PFSK-1 (cell line): ENCODE measurements at regions not wholly inside any gene's neighbourhood (a gene's known extent, or its start where the extent isn't known, plus 50 kb on each side); places are given as distances from the start of the nearest gene placed in this dataset.

Source experiments
- FOXP2 ChIP-seq: optimal IDR thresholded peaks from 2 replicates; pipeline ENCODE3; 2011; ENCODE audit warnings: borderline replicate concordance, control low read depth, inconsistent platforms; ENCODE audit not compliant: insufficient read depth; ENCODE audit errors: extremely low read length, extremely low read depth
- POLR2AphosphoS5 ChIP-seq: IDR thresholded peaks from 2 replicates; pipeline ENCODE4 v1.6.1; 2012; ENCODE audit warnings: low read depth, mild to moderate bottlenecking, control low read depth, low read length, moderate library complexity
- SIN3A ChIP-seq: IDR thresholded peaks from 2 replicates; pipeline ENCODE4 v1.6.1; 2012; ENCODE audit warnings: mild to moderate bottlenecking, low read length, moderate library complexity, borderline replicate concordance; ENCODE audit not compliant: insufficient read depth
- TAF1 ChIP-seq: IDR thresholded peaks from 2 replicates; pipeline ENCODE4 v1.6.1; 2012; ENCODE audit warnings: low read length, control low read depth, borderline replicate concordance; ENCODE audit not compliant: insufficient read depth
- TF ChIP-seq, protein P1 (sequence below), 2 experiments: IDR thresholded peaks; 2 replicates each; pipeline versions ENCODE4 v1.6.1 to v1.8.0; 2011 to 2012; ENCODE audit warnings: low read depth in 2 of 2, low read length in 2 of 2, control low read depth in 1 of 2, inconsistent platforms in 1 of 2, mild to moderate bottlenecking in 1 of 2, moderate library complexity in 1 of 2; ENCODE audit not compliant: insufficient read depth in 1 of 2

DNA sequence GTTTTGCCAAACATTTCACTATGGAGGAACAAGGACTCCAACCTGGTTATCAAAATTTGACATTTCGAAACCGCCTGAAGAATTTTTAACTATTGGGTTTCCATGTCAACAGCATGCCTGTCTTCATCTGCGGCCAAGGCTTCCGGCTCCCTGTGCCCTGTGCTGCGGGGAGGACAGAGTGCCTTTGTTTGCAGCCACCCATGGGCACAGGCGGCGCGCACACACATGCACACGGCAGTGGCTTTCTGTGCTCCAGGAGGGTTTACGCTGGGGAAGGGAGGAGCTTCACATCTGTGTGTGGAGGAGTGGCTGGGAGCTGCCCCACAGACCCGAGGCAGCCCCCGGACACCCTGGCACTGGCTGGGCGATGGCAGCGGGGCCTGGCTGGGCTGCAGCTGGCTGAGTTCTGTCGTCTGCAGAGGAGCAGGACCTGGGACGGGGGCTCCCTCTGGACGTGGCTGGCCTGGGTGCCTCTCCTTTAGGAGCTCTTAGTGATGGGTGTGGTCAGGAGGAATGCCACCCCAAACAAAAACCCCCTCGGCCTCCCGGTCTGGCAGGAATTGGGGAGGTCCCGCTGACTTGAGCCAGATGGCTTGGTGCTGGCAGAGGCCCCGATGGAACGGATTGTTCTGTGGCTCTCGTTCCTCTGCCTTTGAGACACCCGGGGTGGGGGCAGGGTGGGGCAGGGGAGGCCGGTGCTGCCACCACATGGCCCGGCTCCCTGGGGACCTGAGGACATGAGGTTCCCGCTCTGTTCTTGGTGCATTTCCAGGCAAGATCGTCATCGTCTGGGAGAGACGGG is 1290.9 kb downstream of the BRD1 start:
- TF ChIP-seq, protein P1, sequence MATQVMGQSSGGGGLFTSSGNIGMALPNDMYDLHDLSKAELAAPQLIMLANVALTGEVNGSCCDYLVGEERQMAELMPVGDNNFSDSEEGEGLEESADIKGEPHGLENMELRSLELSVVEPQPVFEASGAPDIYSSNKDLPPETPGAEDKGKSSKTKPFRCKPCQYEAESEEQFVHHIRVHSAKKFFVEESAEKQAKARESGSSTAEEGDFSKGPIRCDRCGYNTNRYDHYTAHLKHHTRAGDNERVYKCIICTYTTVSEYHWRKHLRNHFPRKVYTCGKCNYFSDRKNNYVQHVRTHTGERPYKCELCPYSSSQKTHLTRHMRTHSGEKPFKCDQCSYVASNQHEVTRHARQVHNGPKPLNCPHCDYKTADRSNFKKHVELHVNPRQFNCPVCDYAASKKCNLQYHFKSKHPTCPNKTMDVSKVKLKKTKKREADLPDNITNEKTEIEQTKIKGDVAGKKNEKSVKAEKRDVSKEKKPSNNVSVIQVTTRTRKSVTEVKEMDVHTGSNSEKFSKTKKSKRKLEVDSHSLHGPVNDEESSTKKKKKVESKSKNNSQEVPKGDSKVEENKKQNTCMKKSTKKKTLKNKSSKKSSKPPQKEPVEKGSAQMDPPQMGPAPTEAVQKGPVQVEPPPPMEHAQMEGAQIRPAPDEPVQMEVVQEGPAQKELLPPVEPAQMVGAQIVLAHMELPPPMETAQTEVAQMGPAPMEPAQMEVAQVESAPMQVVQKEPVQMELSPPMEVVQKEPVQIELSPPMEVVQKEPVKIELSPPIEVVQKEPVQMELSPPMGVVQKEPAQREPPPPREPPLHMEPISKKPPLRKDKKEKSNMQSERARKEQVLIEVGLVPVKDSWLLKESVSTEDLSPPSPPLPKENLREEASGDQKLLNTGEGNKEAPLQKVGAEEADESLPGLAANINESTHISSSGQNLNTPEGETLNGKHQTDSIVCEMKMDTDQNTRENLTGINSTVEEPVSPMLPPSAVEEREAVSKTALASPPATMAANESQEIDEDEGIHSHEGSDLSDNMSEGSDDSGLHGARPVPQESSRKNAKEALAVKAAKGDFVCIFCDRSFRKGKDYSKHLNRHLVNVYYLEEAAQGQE (IDR thresholded peaks at IDR 0.05; ENCODE audit: insufficient read depth in 1 of 2, low read depth in 2 of 2, low read length in 2 of 2) = no peak
- TF ChIP-seq SIN3A (no peak), TAF1 (no peak), POLR2AphosphoS5 (no peak)

DNA sequence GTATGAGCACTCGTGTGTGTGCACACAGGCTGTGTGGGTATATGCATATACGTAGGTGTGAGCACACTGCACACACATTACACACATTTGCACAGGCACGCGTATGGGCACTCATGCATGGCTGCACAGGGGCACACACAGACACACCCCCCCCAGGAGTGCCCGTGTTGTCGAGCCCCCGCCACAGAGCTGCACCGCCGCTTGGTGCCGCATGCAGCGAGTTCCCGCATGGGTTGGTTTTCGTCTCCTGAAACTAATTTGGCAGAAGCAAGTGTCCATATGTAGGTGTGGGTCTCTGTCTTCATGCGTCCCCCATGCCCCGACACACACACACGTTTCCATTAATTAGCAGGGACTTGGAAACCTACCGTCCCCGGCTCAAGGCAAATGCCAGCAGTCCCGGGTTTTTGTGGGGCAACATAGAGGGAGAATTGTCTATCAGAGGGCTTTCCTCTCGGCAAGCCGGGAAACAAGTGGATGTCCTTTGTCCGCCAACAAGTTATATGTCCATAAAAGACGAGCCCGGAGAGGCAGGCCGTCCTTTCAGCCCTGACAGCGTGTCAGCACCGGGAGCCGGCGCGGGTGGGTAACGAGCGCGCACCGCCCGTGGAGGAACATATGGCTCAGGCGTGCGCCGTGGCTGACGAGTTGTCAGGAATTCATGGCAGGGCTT is 1291.7 kb downstream of the BRD1 start:
- no peak for TF ChIP-seq POLR2AphosphoS5
- no peak for TF ChIP-seq TAF1
- TF ChIP-seq, protein P1 (IDR thresholded peaks at IDR 0.05; ENCODE audit: insufficient read depth in 1 of 2, low read depth in 2 of 2, low read length in 2 of 2) = no peak
- no peak for TF ChIP-seq FOXP2
- TF ChIP-seq SIN3A = no peak

DNA sequence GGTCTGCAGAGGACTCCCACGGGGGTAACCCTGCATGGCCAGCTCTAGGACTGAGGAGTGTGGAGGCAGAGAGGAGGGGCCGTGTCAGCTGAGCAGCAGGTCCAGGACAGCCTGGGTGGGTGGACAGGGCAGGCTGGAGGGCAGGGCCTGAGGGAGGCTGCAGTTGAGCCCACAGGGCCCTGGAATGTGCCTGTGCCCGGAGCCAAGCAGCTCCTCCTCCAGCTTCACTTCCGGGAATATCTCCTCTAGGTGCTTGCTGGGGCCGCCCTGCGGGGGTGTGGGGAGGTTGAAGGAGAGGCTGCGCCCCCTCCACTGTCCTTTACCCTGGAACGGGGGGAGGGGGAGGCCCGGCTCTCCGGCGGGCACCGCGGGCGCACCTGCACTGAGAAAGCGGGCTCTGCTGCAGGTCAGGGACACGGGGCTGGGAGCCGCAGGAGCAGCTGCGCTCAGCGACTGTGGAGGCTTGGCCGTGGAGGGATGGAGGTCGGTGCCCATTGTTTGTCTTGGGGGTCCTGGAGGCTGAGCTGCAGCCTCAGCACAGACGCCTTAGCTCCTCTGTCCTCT is 1293.2 kb downstream of the BRD1 start:
- no peak for TF ChIP-seq TAF1
- TF ChIP-seq FOXP2 = no peak
- no peak for TF ChIP-seq SIN3A
- TF ChIP-seq, protein P1 (IDR thresholded peaks at IDR 0.05; ENCODE audit: insufficient read depth in 1 of 2, low read depth in 2 of 2, low read length in 2 of 2) = no peak
- no peak for TF ChIP-seq POLR2AphosphoS5

DNA sequence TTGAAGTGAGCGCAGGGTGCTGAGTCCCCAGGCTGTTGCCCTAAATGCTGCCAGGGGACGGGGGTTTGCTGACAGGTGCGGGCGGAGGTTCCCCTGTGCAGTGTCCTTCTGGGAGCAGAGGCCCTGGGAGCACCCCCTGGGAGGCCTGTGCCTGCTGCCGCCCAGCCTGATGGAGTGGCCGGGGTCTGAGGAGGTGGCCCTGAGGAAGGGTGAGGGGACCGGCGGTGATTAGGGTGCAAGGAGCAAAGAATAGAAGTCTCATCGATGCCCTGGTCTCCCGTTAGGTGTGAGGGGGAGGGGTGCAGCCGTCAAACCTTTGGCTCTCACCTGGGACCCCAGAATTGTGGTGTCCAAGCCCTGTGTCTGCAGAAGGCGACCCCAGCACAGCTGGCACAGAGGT is 1294.7 kb downstream of the BRD1 start:
- TF ChIP-seq SIN3A = no peak
- no peak for TF ChIP-seq TAF1
- no peak for TF ChIP-seq FOXP2
- TF ChIP-seq, protein P1 (IDR thresholded peaks at IDR 0.05; ENCODE audit: insufficient read depth in 1 of 2, low read depth in 2 of 2, low read length in 2 of 2) = no peak
- no peak for TF ChIP-seq POLR2AphosphoS5
